ENCODE measurements at regions not wholly inside any gene's neighbourhood (a gene's known extent, or its start where the extent isn't known, plus 50 kb on each side); places are given as distances from the start of the nearest gene placed in this dataset.

- TF ChIP-seq, protein P1, sequence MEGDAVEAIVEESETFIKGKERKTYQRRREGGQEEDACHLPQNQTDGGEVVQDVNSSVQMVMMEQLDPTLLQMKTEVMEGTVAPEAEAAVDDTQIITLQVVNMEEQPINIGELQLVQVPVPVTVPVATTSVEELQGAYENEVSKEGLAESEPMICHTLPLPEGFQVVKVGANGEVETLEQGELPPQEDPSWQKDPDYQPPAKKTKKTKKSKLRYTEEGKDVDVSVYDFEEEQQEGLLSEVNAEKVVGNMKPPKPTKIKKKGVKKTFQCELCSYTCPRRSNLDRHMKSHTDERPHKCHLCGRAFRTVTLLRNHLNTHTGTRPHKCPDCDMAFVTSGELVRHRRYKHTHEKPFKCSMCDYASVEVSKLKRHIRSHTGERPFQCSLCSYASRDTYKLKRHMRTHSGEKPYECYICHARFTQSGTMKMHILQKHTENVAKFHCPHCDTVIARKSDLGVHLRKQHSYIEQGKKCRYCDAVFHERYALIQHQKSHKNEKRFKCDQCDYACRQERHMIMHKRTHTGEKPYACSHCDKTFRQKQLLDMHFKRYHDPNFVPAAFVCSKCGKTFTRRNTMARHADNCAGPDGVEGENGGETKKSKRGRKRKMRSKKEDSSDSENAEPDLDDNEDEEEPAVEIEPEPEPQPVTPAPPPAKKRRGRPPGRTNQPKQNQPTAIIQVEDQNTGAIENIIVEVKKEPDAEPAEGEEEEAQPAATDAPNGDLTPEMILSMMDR (IDR thresholded peaks at IDR 0.05; ENCODE audit: insufficient read depth, low read length): no peak
- TF ChIP-seq POLR2AphosphoS5 (IDR thresholded peaks at IDR 0.05; ENCODE audit: low read depth) (no peak), GABPA (IDR thresholded peaks at IDR 0.05; ENCODE audit: low read depth) (no peak), SPI1 (IDR thresholded peaks at IDR 0.05; ENCODE audit: borderline replicate concordance, low read depth) (no peak)
- TF ChIP-seq, protein P2, sequence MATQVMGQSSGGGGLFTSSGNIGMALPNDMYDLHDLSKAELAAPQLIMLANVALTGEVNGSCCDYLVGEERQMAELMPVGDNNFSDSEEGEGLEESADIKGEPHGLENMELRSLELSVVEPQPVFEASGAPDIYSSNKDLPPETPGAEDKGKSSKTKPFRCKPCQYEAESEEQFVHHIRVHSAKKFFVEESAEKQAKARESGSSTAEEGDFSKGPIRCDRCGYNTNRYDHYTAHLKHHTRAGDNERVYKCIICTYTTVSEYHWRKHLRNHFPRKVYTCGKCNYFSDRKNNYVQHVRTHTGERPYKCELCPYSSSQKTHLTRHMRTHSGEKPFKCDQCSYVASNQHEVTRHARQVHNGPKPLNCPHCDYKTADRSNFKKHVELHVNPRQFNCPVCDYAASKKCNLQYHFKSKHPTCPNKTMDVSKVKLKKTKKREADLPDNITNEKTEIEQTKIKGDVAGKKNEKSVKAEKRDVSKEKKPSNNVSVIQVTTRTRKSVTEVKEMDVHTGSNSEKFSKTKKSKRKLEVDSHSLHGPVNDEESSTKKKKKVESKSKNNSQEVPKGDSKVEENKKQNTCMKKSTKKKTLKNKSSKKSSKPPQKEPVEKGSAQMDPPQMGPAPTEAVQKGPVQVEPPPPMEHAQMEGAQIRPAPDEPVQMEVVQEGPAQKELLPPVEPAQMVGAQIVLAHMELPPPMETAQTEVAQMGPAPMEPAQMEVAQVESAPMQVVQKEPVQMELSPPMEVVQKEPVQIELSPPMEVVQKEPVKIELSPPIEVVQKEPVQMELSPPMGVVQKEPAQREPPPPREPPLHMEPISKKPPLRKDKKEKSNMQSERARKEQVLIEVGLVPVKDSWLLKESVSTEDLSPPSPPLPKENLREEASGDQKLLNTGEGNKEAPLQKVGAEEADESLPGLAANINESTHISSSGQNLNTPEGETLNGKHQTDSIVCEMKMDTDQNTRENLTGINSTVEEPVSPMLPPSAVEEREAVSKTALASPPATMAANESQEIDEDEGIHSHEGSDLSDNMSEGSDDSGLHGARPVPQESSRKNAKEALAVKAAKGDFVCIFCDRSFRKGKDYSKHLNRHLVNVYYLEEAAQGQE (IDR thresholded peaks at IDR 0.05; ENCODE audit: insufficient replicate concordance, low read depth): no peak
Observed at GRCh38 chr1:226482196-226482595, 66.4 kb upstream of the STUM start.

Data from HL-60 (cell line).